Prostate gland (tissue), 2 donors: ENCODE measurements at regions not wholly inside any gene's neighbourhood (a gene's known extent, or its start where the extent isn't known, plus 50 kb on each side); places are given as distances from the start of the nearest gene placed in this dataset.

Source experiments
- CTCF ChIP-seq, 4 experiments: fragments of 200-600 bp in 2 of 4; fragments of 450-650 bp in 2 of 4; sonication (generic) in 2 of 4; IDR thresholded peaks; 1 replicate in 3 of 4; 2 replicates in 1 of 4; pipeline ENCODE4 v1.5.1; 2016 to 2019; ENCODE audit warnings: antibody characterized with exemption in 4 of 4, mild to moderate bottlenecking in 2 of 4, moderate library complexity in 2 of 4
- POLR2A ChIP-seq: fragments of 450-650 bp; IDR thresholded peaks from one replicate; pipeline ENCODE4 v1.6.1; 2016; ENCODE audit warnings: antibody characterized with exemption, mild to moderate bottlenecking
- POLR2AphosphoS5 ChIP-seq: sonication (generic); formaldehyde crosslinking; IDR thresholded peaks from one replicate; pipeline ENCODE4 v1.6.1; 2017; ENCODE audit warnings: antibody characterized with exemption

GRCh38 chr11:80462211-80462610, 1021.4 kb upstream of the TENM4 start:
- TF ChIP-seq CTCF (IDR thresholded peaks at IDR 0.05) (no peak), POLR2AphosphoS5 (no peak), POLR2A (no peak)
